ENCODE measurements at regions not wholly inside any gene's neighbourhood (a gene's known extent, or its start where the extent isn't known, plus 50 kb on each side); places are given as distances from the start of the nearest gene placed in this dataset.

DNA sequence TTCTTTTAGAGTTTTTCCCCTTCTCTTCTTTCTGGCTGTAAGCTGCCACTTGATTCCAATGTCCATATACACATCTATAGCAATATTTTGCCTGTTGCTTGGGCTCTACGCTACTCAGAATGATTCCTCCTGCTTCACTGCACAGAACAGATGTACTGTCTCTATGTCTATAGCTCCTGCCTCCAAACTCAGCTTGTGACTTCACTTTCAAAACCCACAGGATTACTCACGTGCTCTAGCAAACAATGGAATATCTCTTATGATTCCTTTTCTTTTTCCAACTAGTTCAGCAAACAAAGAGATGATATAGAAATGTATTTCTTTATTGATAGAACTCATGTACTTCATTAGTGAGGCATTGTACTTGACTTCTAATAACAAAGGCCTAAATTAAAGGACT is 80.5 kb upstream of the SOX13 start:
- TF ChIP-seq, protein P1, sequence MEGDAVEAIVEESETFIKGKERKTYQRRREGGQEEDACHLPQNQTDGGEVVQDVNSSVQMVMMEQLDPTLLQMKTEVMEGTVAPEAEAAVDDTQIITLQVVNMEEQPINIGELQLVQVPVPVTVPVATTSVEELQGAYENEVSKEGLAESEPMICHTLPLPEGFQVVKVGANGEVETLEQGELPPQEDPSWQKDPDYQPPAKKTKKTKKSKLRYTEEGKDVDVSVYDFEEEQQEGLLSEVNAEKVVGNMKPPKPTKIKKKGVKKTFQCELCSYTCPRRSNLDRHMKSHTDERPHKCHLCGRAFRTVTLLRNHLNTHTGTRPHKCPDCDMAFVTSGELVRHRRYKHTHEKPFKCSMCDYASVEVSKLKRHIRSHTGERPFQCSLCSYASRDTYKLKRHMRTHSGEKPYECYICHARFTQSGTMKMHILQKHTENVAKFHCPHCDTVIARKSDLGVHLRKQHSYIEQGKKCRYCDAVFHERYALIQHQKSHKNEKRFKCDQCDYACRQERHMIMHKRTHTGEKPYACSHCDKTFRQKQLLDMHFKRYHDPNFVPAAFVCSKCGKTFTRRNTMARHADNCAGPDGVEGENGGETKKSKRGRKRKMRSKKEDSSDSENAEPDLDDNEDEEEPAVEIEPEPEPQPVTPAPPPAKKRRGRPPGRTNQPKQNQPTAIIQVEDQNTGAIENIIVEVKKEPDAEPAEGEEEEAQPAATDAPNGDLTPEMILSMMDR (conservative IDR thresholded peaks at IDR 0.05): no peak
- TF ChIP-seq EZH2 (IDR thresholded peaks at IDR 0.05; ENCODE audit: low read depth): no peak
